K562 (cell line): ENCODE measurements at regions not wholly inside any gene's neighbourhood (a gene's known extent, or its start where the extent isn't known, plus 50 kb on each side); places are given as distances from the start of the nearest gene placed in this dataset.

Source experiments
- ATAC-seq: fragments of 200-7000 bp; cut with Tn5 transposase; 3 replicates; pipeline ENCODE4 v1.9.1; 2020; ENCODE audit warnings: moderate library complexity
- BruUV-seq: library from RNA; stranded (reverse); fragments of 400-500 nt; replicated peaks from 2 replicates; lab custom pipeline; 2021; lab: Mats Ljungman, UMichigan
- CTCF ChIA-PET: fragments of 300-600 bp; formaldehyde crosslinking; extraction: SDS; loops from one replicate; lab custom pipeline; 2021; ENCODE audit warnings: low intra/inter-chr PET ratio; lab: Yijun Ruan, JAX
- POLR2A ChIA-PET: fragments of 300-600, 350-650 bp; sonication (Branson Sonifier 250); formaldehyde crosslinking; extraction: SDS; loops from one replicate; lab custom pipeline; 2021; ENCODE audit warnings: antibody characterized with exemption, inconsistent platforms; lab: Yijun Ruan, JAX
- DNase-seq, 4 experiments: peaks; one replicate each; pipeline versions ENCODE4 v3.0.0 to v3.0.0-alpha.2; 2011 to 2018; ENCODE audit warnings: low spot score in 3 of 4, mixed read lengths in 3 of 4; ENCODE audit errors: extremely low read depth in 1 of 4
- FAIRE-seq: peaks from 2 replicates; lab custom pipeline; 2011; peaks lifted over from hg19 to GRCh38; lab: Jason Lieb, UNC
- H2AFZ ChIP-seq: 2 replicates; pipeline ENCODE4 v1.6.0; 2011; ENCODE audit warnings: low read depth, low read length, control low read depth, inconsistent platforms
- H3K27ac ChIP-seq: fragments of 200-600 bp; 3 replicates; pipeline ENCODE4 v1.8.0; 2011; ENCODE audit warnings: low read depth, mild to moderate bottlenecking, control low read depth, inconsistent platforms, low read length, moderate library complexity, mixed read lengths; ENCODE audit errors: extremely low read depth
- H3K27me3 ChIP-seq, 2 experiments: fragments of 300-600 bp in 1 of 2; 2 replicates in 1 of 2; 3 replicates in 1 of 2; pipeline versions ENCODE4 v1.6.0 to v1.8.0; 2011; ENCODE audit warnings: inconsistent platforms in 2 of 2, low read length in 2 of 2, mild to moderate bottlenecking in 1 of 2, mixed read lengths in 1 of 2, moderate library complexity in 1 of 2; ENCODE audit not compliant: control insufficient read depth in 2 of 2, insufficient read depth in 2 of 2
- H3K36me3 ChIP-seq: fragments of 300-600 bp; 3 replicates; pipeline ENCODE4 v1.8.0; 2011; ENCODE audit warnings: mild to moderate bottlenecking, low read length, inconsistent platforms; ENCODE audit not compliant: control insufficient read depth, insufficient read depth
- H3K4me1 ChIP-seq, 2 experiments: fragments of 200-600 bp in 1 of 2; replicated peaks in 1 of 2; 2 replicates in 1 of 2; 3 replicates in 1 of 2; pipeline versions ENCODE4 v1.5.1 to v1.8.0; 2011; ENCODE audit warnings: inconsistent platforms in 2 of 2, low read length in 2 of 2, mild to moderate bottlenecking in 1 of 2, mixed read lengths in 1 of 2, moderate library complexity in 1 of 2; ENCODE audit not compliant: control insufficient read depth in 2 of 2, insufficient read depth in 2 of 2
- H3K4me2 ChIP-seq: 2 replicates; pipeline ENCODE4 v1.6.1; 2011; ENCODE audit warnings: low read length, control low read depth, inconsistent platforms, mixed read lengths; ENCODE audit not compliant: insufficient read depth
- H3K4me3 ChIP-seq: fragments of 200-600 bp; sonication (generic), shearing (Covaris generic); 2 replicates; pipeline ENCODE4 v1.5.1; 2016; ENCODE audit warnings: control low read depth, inconsistent platforms
- H3K79me2 ChIP-seq: fragments of 200-600 bp; 3 replicates; pipeline ENCODE4 v1.8.0; 2011; ENCODE audit warnings: low read length, inconsistent platforms; ENCODE audit not compliant: control insufficient read depth, insufficient read depth
- H3K9ac ChIP-seq, 2 experiments: 2 replicates each; pipeline versions ENCODE4 v1.6.0 to v1.6.1; 2011; ENCODE audit warnings: low read depth in 2 of 2, low read length in 2 of 2, control low read depth in 1 of 2, inconsistent platforms in 1 of 2, mild to moderate bottlenecking in 1 of 2, mixed read lengths in 1 of 2; ENCODE audit not compliant: insufficient read depth in 1 of 2
- H3K9me1 ChIP-seq: one replicate; pipeline ENCODE4 v1.6.0; 2011; ENCODE audit warnings: inconsistent platforms, mild to moderate bottlenecking, low read length, moderate library complexity; ENCODE audit not compliant: control insufficient read depth, insufficient read depth
- H3K9me3 ChIP-seq: replicated peaks from 2 replicates; pipeline ENCODE4 v1.5.1; 2011; ENCODE audit warnings: low read depth, low read length, inconsistent platforms; ENCODE audit not compliant: control insufficient read depth, insufficient read depth
- H4K20me1 ChIP-seq: replicated peaks from 2 replicates; pipeline ENCODE4 v1.6.1; 2011; ENCODE audit warnings: low read length, inconsistent platforms, mixed read lengths; ENCODE audit not compliant: control insufficient read depth, insufficient read depth
- FOSL1 ChIP-seq: fragments of 200-800 bp; sonication (Bioruptor generic); conservative IDR thresholded peaks from 2 replicates; pipeline ENCODE4 v1.6.1; 2016; ENCODE audit warnings: missing genetic modification characterization, missing compliant biosample characterization
- GTF2A2 ChIP-seq: IDR thresholded peaks from 2 replicates; pipeline ENCODE4 v1.6.1; 2016; ENCODE audit warnings: mild to moderate bottlenecking, missing genetic modification characterization, missing compliant biosample characterization
- ILK ChIP-seq: fragments of 450-650 bp; IDR thresholded peaks from 2 replicates; pipeline ENCODE4 v1.6.1; 2016; ENCODE audit warnings: missing genetic modification characterization, low read depth, mild to moderate bottlenecking, missing compliant biosample characterization, moderate library complexity, borderline replicate concordance
- NR3C1 ChIP-seq: sonication (generic); formaldehyde crosslinking; IDR thresholded peaks from 2 replicates; pipeline ENCODE4 v1.8.1; 2022; ENCODE audit warnings: missing genetic modification reagents
- ZNF707 ChIP-seq: fragments of 250-450 bp; sonication (Bioruptor Pico); conservative IDR thresholded peaks from 2 replicates; pipeline ENCODE4 v1.8.0; 2022; ENCODE audit warnings: inconsistent platforms, mild to moderate bottlenecking, moderate library complexity
- ZNF780A ChIP-seq: fragments of 250-450 bp; sonication (Bioruptor Pico); IDR thresholded peaks from 2 replicates; pipeline ENCODE4 v1.5.0; 2021; ENCODE audit warnings: mild to moderate bottlenecking
- WGBS: fragments of 100-300 bp; shearing (Covaris generic); methylation state at CpG from one replicate; pipeline ENCODE4 v1.1.6; 2016; ENCODE audit warnings: low coverage, mixed read lengths; ENCODE audit not compliant: insufficient coverage; ENCODE audit errors: missing lambda C conversion rate; 5-methylcytosine and 5-hydroxymethylcytosine counted together
- in situ Hi-C: fragments of 300-500 bp; cut with MboI; formaldehyde crosslinking; loops from 4 replicates; pipeline ENCODE4 v1.15.0; 2018; ENCODE audit warnings: inconsistent platforms, mixed read lengths
- intact Hi-C: fragments of 100-400 bp; cut with micrococcal nuclease; formaldehyde crosslinking; loops from 2 replicates; pipeline ENCODE4 v1.14.2; 2022
- TF ChIP-seq, protein P1 (sequence below), 2 experiments: IDR thresholded peaks; 2 replicates each; pipeline ENCODE4 v1.6.1; 2011; ENCODE audit warnings: borderline replicate concordance in 1 of 2, control low read depth in 1 of 2, low read depth in 1 of 2, low read length in 1 of 2, mild to moderate bottlenecking in 1 of 2, mixed read lengths in 1 of 2, moderate library complexity in 1 of 2; ENCODE audit not compliant: insufficient read depth in 1 of 2, insufficient read length in 1 of 2, poor library complexity in 1 of 2, severe bottlenecking in 1 of 2; ENCODE audit errors: extremely low read depth in 1 of 2

DNA sequence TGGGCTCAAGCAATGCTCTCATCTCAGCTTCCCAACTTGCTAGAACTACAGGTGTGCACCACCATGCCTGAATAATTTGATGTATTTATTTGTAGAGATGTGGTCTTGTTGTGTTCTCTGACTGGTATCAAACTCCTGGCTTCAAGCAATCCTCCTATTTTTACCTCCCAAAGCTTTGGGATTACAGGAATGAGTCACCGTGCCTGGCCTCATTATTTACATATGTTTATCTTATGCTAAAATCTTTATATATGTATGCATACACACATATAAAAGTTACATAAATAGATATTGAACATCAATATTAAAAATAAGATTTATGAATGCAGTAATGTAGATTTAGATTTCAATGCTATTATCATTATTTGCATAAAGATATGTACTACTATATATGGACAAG is 1634.5 kb upstream of the LRRTM3 start:
- intact Hi-C loops (no loop called here), in situ Hi-C loops (no loop called here)
- Histone ChIP-seq H3K9ac (no peak overlapping the region), H3K27me3 (no peaks in the 10 kb centered on the region), H3K4me3 (no peak overlapping the region), H3K4me1 (no peaks in the 10 kb centered on the region), H3K27ac (no peak overlapping the region), H4K20me1 (no peaks in the 10 kb centered on the region), H3K36me3 (no peaks in the 10 kb centered on the region), H3K9me3 (no peaks in the 10 kb centered on the region), H3K9me1 (no peaks in the 10 kb centered on the region), H3K4me2 (no peak overlapping the region), H2AFZ (no peak overlapping the region), H3K79me2 (no peaks in the 10 kb centered on the region)
- DNase-seq (no peak), FAIRE-seq (no peak), ATAC-seq (no peak)
- POLR2A ChIA-PET, result no interaction called here
- CTCF ChIA-PET, result no interaction called here
- TF ChIP-seq ZNF780A, result no peak
- no peak for TF ChIP-seq FOSL1 (tag)
- TF ChIP-seq GTF2A2 (tag), result no peak
- TF ChIP-seq ZNF707, result no peak
- no peak for TF ChIP-seq ILK (tag)
- no peak for TF ChIP-seq NR3C1 (CRISPR knock-in tag)
- TF ChIP-seq, protein P1, sequence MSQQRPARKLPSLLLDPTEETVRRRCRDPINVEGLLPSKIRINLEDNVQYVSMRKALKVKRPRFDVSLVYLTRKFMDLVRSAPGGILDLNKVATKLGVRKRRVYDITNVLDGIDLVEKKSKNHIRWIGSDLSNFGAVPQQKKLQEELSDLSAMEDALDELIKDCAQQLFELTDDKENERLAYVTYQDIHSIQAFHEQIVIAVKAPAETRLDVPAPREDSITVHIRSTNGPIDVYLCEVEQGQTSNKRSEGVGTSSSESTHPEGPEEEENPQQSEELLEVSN (IDR thresholded peaks at IDR 0.05; ENCODE audit: borderline replicate concordance in 1 of 2, extremely low read depth in 1 of 2, insufficient read depth in 1 of 2, insufficient read length in 1 of 2, low read depth in 1 of 2, low read length in 1 of 2, poor library complexity in 1 of 2, severe bottlenecking in 1 of 2), result no peak
- BruUV-seq, result no TSS peak
- 5% methylated on average over 1 of the region's 1 CpG for WGBS
